MM.1S (cell line): ENCODE measurements at regions not wholly inside any gene's neighbourhood (a gene's known extent, or its start where the extent isn't known, plus 50 kb on each side); places are given as distances from the start of the nearest gene placed in this dataset.

Experiments used
- DNase-seq: peaks from one replicate; pipeline ENCODE4 v3.0.0-alpha.2; 2015
- H2AFZ ChIP-seq: fragments of 300-600 bp; sonication (generic); 2 replicates; pipeline ENCODE4 v1.6.0; 2016; ENCODE audit warnings: antibody characterized with exemption, low read length
- H3F3A ChIP-seq: fragments of 300-600 bp; sonication (generic); 2 replicates; pipeline ENCODE4 v1.6.1; 2016; ENCODE audit warnings: mild to moderate bottlenecking, antibody characterized with exemption, low read length, moderate library complexity, mixed read lengths; ENCODE audit not compliant: insufficient read depth
- H3K27ac ChIP-seq: fragments of 300-600 bp; sonication (generic); 2 replicates; pipeline ENCODE4 v1.5.1; 2016; ENCODE audit warnings: mild to moderate bottlenecking, low read length
- H3K27me3 ChIP-seq: fragments of 300-600 bp; sonication (generic); replicated peaks from 2 replicates; pipeline ENCODE4 v1.6.0; 2016; ENCODE audit warnings: low read length; ENCODE audit not compliant: insufficient read depth
- H3K36me3 ChIP-seq: fragments of 300-600 bp; sonication (generic); replicated peaks from 2 replicates; pipeline ENCODE4 v1.6.1; 2016; ENCODE audit warnings: mild to moderate bottlenecking, low read length, mixed read lengths; ENCODE audit not compliant: insufficient read depth
- H3K4me1 ChIP-seq: fragments of 300-600 bp; sonication (generic); 2 replicates; pipeline ENCODE4 v1.6.1; 2016; ENCODE audit warnings: low read length, mixed read lengths
- H3K4me2 ChIP-seq: fragments of 300-600 bp; sonication (generic); 2 replicates; pipeline ENCODE4 v1.6.0; 2016; ENCODE audit warnings: low read depth, low read length
- H3K4me3 ChIP-seq: fragments of 300-600 bp; sonication (generic); 2 replicates; pipeline ENCODE4 v1.5.1; 2016; ENCODE audit warnings: low read length, mixed read lengths
- H3K79me2 ChIP-seq: fragments of 300-600 bp; sonication (generic); 2 replicates; pipeline ENCODE4 v1.6.1; 2016; ENCODE audit warnings: mixed run types, low read length, mixed read lengths
- H3K9ac ChIP-seq: fragments of 300-600 bp; sonication (generic); 2 replicates; pipeline ENCODE4 v1.6.1; 2016; ENCODE audit warnings: low read length, mixed read lengths
- H3K9me2 ChIP-seq: fragments of 300-600 bp; sonication (generic); replicated peaks from 2 replicates; pipeline ENCODE4 v1.6.1; 2016; ENCODE audit warnings: mild to moderate bottlenecking, low read length, mixed read lengths; ENCODE audit not compliant: insufficient read depth
- H3K9me3 ChIP-seq: fragments of 300-600 bp; sonication (generic); replicated peaks from 2 replicates; pipeline ENCODE4 v1.6.1; 2016; ENCODE audit warnings: mild to moderate bottlenecking, low read length, mixed read lengths; ENCODE audit not compliant: insufficient read depth
- H4K20me1 ChIP-seq: fragments of 300-600 bp; sonication (generic); 2 replicates; pipeline ENCODE4 v1.6.1; 2016; ENCODE audit warnings: mild to moderate bottlenecking, low read length, moderate library complexity, mixed read lengths; ENCODE audit not compliant: insufficient read depth
- EZH2 ChIP-seq: fragments of 300-600 bp; sonication (generic); optimal IDR thresholded peaks from 2 replicates; pipeline ENCODE3; 2017; ENCODE audit warnings: low read depth, mild to moderate bottlenecking, antibody characterized with exemption, low read length, mixed read lengths
- EZH2phosphoT487 ChIP-seq: fragments of 300-600 bp; sonication (generic); IDR thresholded peaks from 2 replicates; pipeline ENCODE4 v1.6.1; 2018; ENCODE audit warnings: antibody characterized with exemption, low read length
- TF ChIP-seq, protein P1 (sequence below): fragments of 300-600 bp; sonication (generic); IDR thresholded peaks from 2 replicates; pipeline ENCODE4 v1.5.1; 2016; ENCODE audit warnings: antibody characterized with exemption, low read length, mixed read lengths

DNA sequence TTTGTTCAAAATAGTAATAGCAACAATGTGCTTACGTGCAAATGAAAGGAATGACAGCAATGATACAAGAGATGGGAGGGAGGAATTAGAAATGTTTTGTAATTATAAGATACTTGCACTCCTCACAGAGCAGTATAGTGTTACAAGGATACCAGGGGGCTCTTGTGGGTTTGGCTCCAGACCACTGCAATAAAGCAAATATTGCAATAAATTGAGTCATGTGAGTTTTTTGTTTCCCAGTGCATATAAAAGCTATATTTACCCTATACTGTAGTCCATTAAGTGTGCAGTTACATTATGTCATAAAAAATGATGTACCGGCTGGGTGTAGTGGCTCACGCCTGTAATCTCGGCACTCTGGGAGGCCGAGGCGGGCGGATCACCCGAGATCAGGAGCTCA lies 864.3 kb downstream of the NSUN3 start:
- Histone ChIP-seq H3K36me3 (no peaks in the 10 kb centered on the region; the same call in 1 of the 2 replicates), H3K9ac (no peak overlapping the region)
- no peak for DNase-seq

DNA sequence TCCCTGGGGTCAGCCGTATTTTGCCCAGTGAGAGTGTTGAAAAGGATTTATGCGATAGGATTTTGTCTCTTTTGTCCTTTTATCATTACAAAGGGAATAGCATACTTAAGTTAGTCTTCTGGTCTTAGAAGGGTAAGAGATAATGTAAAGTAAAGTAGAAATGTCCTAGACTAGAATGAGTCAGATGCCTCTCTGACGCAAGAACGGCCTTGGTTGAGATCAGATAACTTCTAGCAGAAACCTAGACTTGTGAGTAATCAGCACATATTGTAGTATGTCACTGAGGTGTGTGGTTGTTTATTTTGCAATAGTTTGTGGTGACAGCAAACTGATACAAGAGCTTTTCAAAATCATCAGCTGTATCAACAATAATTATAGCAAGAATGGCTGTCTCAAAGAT lies 866.1 kb downstream of the NSUN3 start:
- H3F3A ChIP-seq = no peaks in the 10 kb centered on the region
- H2AFZ ChIP-seq = no peak overlapping the region
- H3K9me3 ChIP-seq = no peaks in the 10 kb centered on the region
- H3K4me2 ChIP-seq = no peak overlapping the region
- H3K9ac ChIP-seq = no peak overlapping the region
- DNase-seq = no peak
- no peaks in the 10 kb centered on the region for H3K9me2 ChIP-seq
- no peak overlapping the region for H3K27ac ChIP-seq
- H3K36me3 ChIP-seq = no peaks in the 10 kb centered on the region; the same call in 1 of the 2 replicates
- H4K20me1 ChIP-seq = no peaks in the 10 kb centered on the region
- no peak overlapping the region for H3K4me3 ChIP-seq
- H3K4me1 ChIP-seq = no peaks in the 10 kb centered on the region
- H3K79me2 ChIP-seq = no peaks in the 10 kb centered on the region
- TF ChIP-seq EZH2 = no peak
- TF ChIP-seq EZH2phosphoT487 = no peak
- TF ChIP-seq, protein P1, sequence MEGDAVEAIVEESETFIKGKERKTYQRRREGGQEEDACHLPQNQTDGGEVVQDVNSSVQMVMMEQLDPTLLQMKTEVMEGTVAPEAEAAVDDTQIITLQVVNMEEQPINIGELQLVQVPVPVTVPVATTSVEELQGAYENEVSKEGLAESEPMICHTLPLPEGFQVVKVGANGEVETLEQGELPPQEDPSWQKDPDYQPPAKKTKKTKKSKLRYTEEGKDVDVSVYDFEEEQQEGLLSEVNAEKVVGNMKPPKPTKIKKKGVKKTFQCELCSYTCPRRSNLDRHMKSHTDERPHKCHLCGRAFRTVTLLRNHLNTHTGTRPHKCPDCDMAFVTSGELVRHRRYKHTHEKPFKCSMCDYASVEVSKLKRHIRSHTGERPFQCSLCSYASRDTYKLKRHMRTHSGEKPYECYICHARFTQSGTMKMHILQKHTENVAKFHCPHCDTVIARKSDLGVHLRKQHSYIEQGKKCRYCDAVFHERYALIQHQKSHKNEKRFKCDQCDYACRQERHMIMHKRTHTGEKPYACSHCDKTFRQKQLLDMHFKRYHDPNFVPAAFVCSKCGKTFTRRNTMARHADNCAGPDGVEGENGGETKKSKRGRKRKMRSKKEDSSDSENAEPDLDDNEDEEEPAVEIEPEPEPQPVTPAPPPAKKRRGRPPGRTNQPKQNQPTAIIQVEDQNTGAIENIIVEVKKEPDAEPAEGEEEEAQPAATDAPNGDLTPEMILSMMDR = no peak
- H3K27me3 ChIP-seq = no peaks in the 10 kb centered on the region

More for the DNA sequence above, 864.3 kb downstream of the NSUN3 start:
- Histone ChIP-seq H3K4me1 (no peaks in the 10 kb centered on the region), H2AFZ (no peak overlapping the region), H3K27ac (no peak overlapping the region), H3K4me2 (no peak overlapping the region), H3F3A (no peaks in the 10 kb centered on the region), H3K27me3 (no peaks in the 10 kb centered on the region), H3K9me3 (no peaks in the 10 kb centered on the region), H3K9me2 (no peaks in the 10 kb centered on the region), H3K4me3 (no peak overlapping the region), H4K20me1 (no peaks in the 10 kb centered on the region), H3K79me2 (no peaks in the 10 kb centered on the region)
- TF ChIP-seq, protein P1 = no peak
- TF ChIP-seq EZH2 (no peak), EZH2phosphoT487 (no peak)

GRCh38 chr3:94935738-94936580 lies 873.1 kb downstream of the NSUN3 start:
- TF ChIP-seq EZH2phosphoT487 = no peak
- TF ChIP-seq, protein P1 = no peak
- Histone ChIP-seq H2AFZ (no peak overlapping the region), H3K9ac (no peak overlapping the region), H3K27me3 (no peaks in the 10 kb centered on the region), H3K27ac (no peak overlapping the region), H3F3A (no peaks in the 10 kb centered on the region), H3K4me3 (no peak overlapping the region), H3K4me1 (no peaks in the 10 kb centered on the region), H4K20me1 (no peaks in the 10 kb centered on the region), H3K9me3 (no peaks in the 10 kb centered on the region), H3K9me2 (no peaks in the 10 kb centered on the region), H3K79me2 (no peaks in the 10 kb centered on the region), H3K4me2 (no peak overlapping the region), H3K36me3 (no peaks in the 10 kb centered on the region; the same call in 1 of the 2 replicates)
- no peak for DNase-seq
